ENCODE measurements at regions not wholly inside any gene's neighbourhood (a gene's known extent, or its start where the extent isn't known, plus 50 kb on each side); places are given as distances from the start of the nearest gene placed in this dataset.

GRCh38 chr2:41735006-41735405, 312.8 kb upstream of the PKDCC start:
- intact Hi-C loops (cut with micrococcal nuclease): no loop called here
- Histone ChIP-seq H3K27me3 (ENCODE audit: low read depth) (no peaks in the 10 kb centered on the region), H3K27ac (replicated peaks) (peak overlapping the region; percentile 24)

GRCh38 chr2:41735476-41735875, 312.3 kb upstream of the PKDCC start:
- H3K27ac ChIP-seq (replicated peaks): peak overlapping the region; percentile 24
- H3K9me3 ChIP-seq (replicated peaks): peaks cover 4% of the 10 kb centered on the region
- no peaks in the 10 kb centered on the region for H3K27me3 ChIP-seq (ENCODE audit: low read depth)
- no peak for TF ChIP-seq CTCF (IDR thresholded peaks at IDR 0.05; ENCODE audit: borderline replicate concordance)
- H3K36me3 ChIP-seq: no peaks in the 10 kb centered on the region
- intact Hi-C loops (cut with micrococcal nuclease): no loop called here
- no peak for DNase-seq
- H3K4me1 ChIP-seq: peaks cover 4% of the 10 kb centered on the region
- no peak overlapping the region for H3K4me3 ChIP-seq

More at GRCh38 chr2:41735006-41735405, 312.8 kb upstream of the PKDCC start:
- no peak overlapping the region for H3K4me3 ChIP-seq
- DNase-seq: no peak
- no peaks in the 10 kb centered on the region for H3K36me3 ChIP-seq
- TF ChIP-seq CTCF (IDR thresholded peaks at IDR 0.05; ENCODE audit: borderline replicate concordance): no peak
- peaks cover 4% of the 10 kb centered on the region for H3K4me1 ChIP-seq
- H3K9me3 ChIP-seq (replicated peaks): peaks cover 4% of the 10 kb centered on the region

GRCh38 chr2:41736105-41736567, 311.7 kb upstream of the PKDCC start:
- no peak overlapping the region for H3K27ac ChIP-seq (replicated peaks)
- intact Hi-C loops (cut with micrococcal nuclease): no loop called here
- peaks cover 4% of the 10 kb centered on the region for H3K9me3 ChIP-seq (replicated peaks)
- DNase-seq: no peak
- peaks cover 4% of the 10 kb centered on the region for H3K4me1 ChIP-seq
- no peaks in the 10 kb centered on the region for H3K27me3 ChIP-seq (ENCODE audit: low read depth)
- H3K4me3 ChIP-seq: no peak overlapping the region
- TF ChIP-seq CTCF (IDR thresholded peaks at IDR 0.05; ENCODE audit: borderline replicate concordance): no peak
- no peaks in the 10 kb centered on the region for H3K36me3 ChIP-seq

GRCh38 chr2:41736586-41736985, 311.2 kb upstream of the PKDCC start:
- Histone ChIP-seq H3K36me3 (no peaks in the 10 kb centered on the region), H3K9me3 (replicated peaks) (peaks cover 4% of the 10 kb centered on the region), H3K27ac (replicated peaks) (no peak overlapping the region), H3K27me3 (ENCODE audit: low read depth) (no peaks in the 10 kb centered on the region), H3K4me3 (no peak overlapping the region), H3K4me1 (peaks cover 4% of the 10 kb centered on the region)
- DNase-seq: no peak
- intact Hi-C loops (cut with micrococcal nuclease): no loop called here
- no peak for TF ChIP-seq CTCF (IDR thresholded peaks at IDR 0.05; ENCODE audit: borderline replicate concordance)

- Histone ChIP-seq H3K27me3 (ENCODE audit: low read depth) (no peaks in the 10 kb centered on the region), H3K9me3 (replicated peaks) (peaks cover 4% of the 10 kb centered on the region), H3K4me3 (no peak overlapping the region), H3K4me1 (peaks cover 4% of the 10 kb centered on the region), H3K36me3 (no peaks in the 10 kb centered on the region), H3K27ac (replicated peaks) (no peak overlapping the region)
- no peak for DNase-seq
- no peak for TF ChIP-seq CTCF (IDR thresholded peaks at IDR 0.05; ENCODE audit: borderline replicate concordance)
- intact Hi-C loops (cut with micrococcal nuclease): no loop called here
Observed at GRCh38 chr2:41737888-41738287, 309.9 kb upstream of the PKDCC start.

Data from left ventricle myocardium inferior (tissue), 1 donor.